NCI-H446 treated with DMSO at 0.1 percent for 48 hours (cell line): ENCODE measurements at regions not wholly inside any gene's neighbourhood (a gene's known extent, or its start where the extent isn't known, plus 50 kb on each side); places are given as distances from the start of the nearest gene placed in this dataset.

ENCODE experiments used
- DNase-seq: peaks from one replicate; lab custom pipeline; 2025; lab: John Stamatoyannopoulos, UW

DNA sequence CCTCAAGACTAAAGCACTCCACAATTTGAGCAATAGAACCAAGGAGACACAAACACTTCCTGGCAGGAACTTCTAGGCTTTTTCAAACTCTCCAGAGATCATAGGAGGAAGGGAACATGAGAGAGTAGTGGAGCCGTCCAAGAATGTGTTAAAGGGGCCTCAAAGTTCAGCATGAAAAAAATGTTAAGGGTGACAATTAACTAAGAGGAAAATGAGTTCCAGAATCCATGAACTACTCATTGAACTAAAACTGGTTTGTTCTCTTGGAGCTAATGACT, 122.0 kb downstream of the WIF1 start:
- no peak for DNase-seq
